ENCODE measurements at regions not wholly inside any gene's neighbourhood (a gene's known extent, or its start where the extent isn't known, plus 50 kb on each side); places are given as distances from the start of the nearest gene placed in this dataset.

DNA sequence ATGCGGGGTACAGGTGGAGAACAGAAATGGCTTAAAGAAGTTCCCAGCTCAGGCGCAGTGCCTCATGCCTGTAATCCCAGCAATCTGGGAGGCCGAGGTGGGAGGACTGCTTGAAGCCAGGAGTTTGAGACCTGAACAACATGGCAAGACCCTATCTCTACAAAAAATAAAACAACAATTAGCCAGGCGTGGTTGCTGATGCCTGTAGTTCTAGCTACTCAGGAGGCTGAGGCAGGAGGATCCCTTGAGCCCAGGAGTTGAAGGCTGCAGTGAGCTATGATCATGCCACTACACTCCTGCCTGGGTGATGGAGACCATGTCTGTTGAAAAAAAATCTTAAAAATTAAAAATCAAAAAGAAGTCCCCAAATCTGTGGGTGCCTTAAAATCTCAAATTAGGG is 228.3 kb upstream of the WSB1 start:
- TF ChIP-seq EZH2 (IDR thresholded peaks at IDR 0.05; ENCODE audit: low read length) = no peak
- TF ChIP-seq, protein P1, sequence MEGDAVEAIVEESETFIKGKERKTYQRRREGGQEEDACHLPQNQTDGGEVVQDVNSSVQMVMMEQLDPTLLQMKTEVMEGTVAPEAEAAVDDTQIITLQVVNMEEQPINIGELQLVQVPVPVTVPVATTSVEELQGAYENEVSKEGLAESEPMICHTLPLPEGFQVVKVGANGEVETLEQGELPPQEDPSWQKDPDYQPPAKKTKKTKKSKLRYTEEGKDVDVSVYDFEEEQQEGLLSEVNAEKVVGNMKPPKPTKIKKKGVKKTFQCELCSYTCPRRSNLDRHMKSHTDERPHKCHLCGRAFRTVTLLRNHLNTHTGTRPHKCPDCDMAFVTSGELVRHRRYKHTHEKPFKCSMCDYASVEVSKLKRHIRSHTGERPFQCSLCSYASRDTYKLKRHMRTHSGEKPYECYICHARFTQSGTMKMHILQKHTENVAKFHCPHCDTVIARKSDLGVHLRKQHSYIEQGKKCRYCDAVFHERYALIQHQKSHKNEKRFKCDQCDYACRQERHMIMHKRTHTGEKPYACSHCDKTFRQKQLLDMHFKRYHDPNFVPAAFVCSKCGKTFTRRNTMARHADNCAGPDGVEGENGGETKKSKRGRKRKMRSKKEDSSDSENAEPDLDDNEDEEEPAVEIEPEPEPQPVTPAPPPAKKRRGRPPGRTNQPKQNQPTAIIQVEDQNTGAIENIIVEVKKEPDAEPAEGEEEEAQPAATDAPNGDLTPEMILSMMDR (optimal IDR thresholded peaks at IDR 0.05 in 1 of 3, IDR thresholded peaks at IDR 0.05 in 1 of 3, conservative IDR thresholded peaks at IDR 0.05 in 1 of 3; ENCODE audit: extremely low read depth in 1 of 3, insufficient read depth in 2 of 3, low read length in 3 of 3) = no peak

Data from keratinocyte (primary cell).